ENCODE measurements at regions not wholly inside any gene's neighbourhood (a gene's known extent, or its start where the extent isn't known, plus 50 kb on each side); places are given as distances from the start of the nearest gene placed in this dataset.

- Histone ChIP-seq H3K27ac (ENCODE audit: low read depth) (no peak overlapping the region), H4K20me1 (replicated peaks; ENCODE audit: insufficient read depth) (no peaks in the 10 kb centered on the region), H2AFZ (no peak overlapping the region), H3K27me3 (ENCODE audit: insufficient read depth) (no peaks in the 10 kb centered on the region), H3K4me1 (ENCODE audit: insufficient read depth) (no peaks in the 10 kb centered on the region), H3K79me2 (replicated peaks; ENCODE audit: insufficient read depth) (no peaks in the 10 kb centered on the region), H3F3A (replicated peaks; ENCODE audit: low read depth) (no peaks in the 10 kb centered on the region), H3K4me3 (no peak overlapping the region), H3K36me3 (ENCODE audit: insufficient read depth) (no peaks in the 10 kb centered on the region), H3K4me2 (no peak overlapping the region), H3K9me2 (ENCODE audit: insufficient read depth) (no peaks in the 10 kb centered on the region)
- no peaks in the 10 kb centered on the region for H3K9me3 Mint-ChIP-seq
- no peaks in the 10 kb centered on the region for H3K4me1 Mint-ChIP-seq
- no peak overlapping the region for H3K4me3 Mint-ChIP-seq
- no peak for TF ChIP-seq CREB1 (CRISPR knock-in tag; IDR thresholded peaks at IDR 0.05; ENCODE audit: low read depth)
- H3K27ac Mint-ChIP-seq, result no peak overlapping the region
- ATAC-seq (no peak), DNase-seq (ENCODE audit: low spot score) (no peak)
- no peaks in the 10 kb centered on the region for H3K36me3 Mint-ChIP-seq (ENCODE audit: low read depth)
- no peaks in the 10 kb centered on the region for H3K27me3 Mint-ChIP-seq (ENCODE audit: insufficient read depth, low read depth, poor library complexity)
Measured at GRCh38 chr13:64397701-64398100, 2832.4 kb downstream of the PCDH9 start.

GRCh38 chr13:64377606-64378005 is 2852.5 kb downstream of the PCDH9 start:
- H3K79me2 ChIP-seq (replicated peaks; ENCODE audit: insufficient read depth), result no peaks in the 10 kb centered on the region
- no peak for DNase-seq (ENCODE audit: low spot score)
- H3K4me3 ChIP-seq, result no peak overlapping the region
- ATAC-seq, result no peak
- H3K4me2 ChIP-seq, result no peak overlapping the region
- H3K9me2 ChIP-seq (ENCODE audit: insufficient read depth), result peaks cover 16% of the 10 kb centered on the region; the same call in 1 of the 2 replicates
- no peaks in the 10 kb centered on the region for H3F3A ChIP-seq (replicated peaks; ENCODE audit: low read depth)
- Mint-ChIP-seq H3K36me3 (ENCODE audit: low read depth) (peaks cover 13% of the 10 kb centered on the region), H3K4me1 (no peaks in the 10 kb centered on the region), H3K9me3 (peaks cover 22% of the 10 kb centered on the region), H3K27ac (no peak overlapping the region), H3K27me3 (ENCODE audit: insufficient read depth, low read depth, poor library complexity) (peaks cover 2% of the 10 kb centered on the region), H3K4me3 (no peak overlapping the region)
- no peaks in the 10 kb centered on the region for H3K27me3 ChIP-seq (ENCODE audit: insufficient read depth)
- H3K4me1 ChIP-seq (ENCODE audit: insufficient read depth), result no peaks in the 10 kb centered on the region
- H3K27ac ChIP-seq (ENCODE audit: low read depth), result no peak overlapping the region
- H4K20me1 ChIP-seq (replicated peaks; ENCODE audit: insufficient read depth), result no peaks in the 10 kb centered on the region
- no peaks in the 10 kb centered on the region for H3K36me3 ChIP-seq (ENCODE audit: insufficient read depth)
- H2AFZ ChIP-seq, result no peak overlapping the region
- no peak for TF ChIP-seq CTCF (conservative IDR thresholded peaks at IDR 0.05; ENCODE audit: low read depth in 2 of 2)
- no peak for TF ChIP-seq STAT1 (IDR thresholded peaks at IDR 0.05; ENCODE audit: unreplicated experiment)
- no peak for TF ChIP-seq ETS1 (IDR thresholded peaks at IDR 0.05)
- TF ChIP-seq ZNF331 (CRISPR knock-in tag; IDR thresholded peaks at IDR 0.05; ENCODE audit: low read depth), result no peak
- no peak for TF ChIP-seq REST (IDR thresholded peaks at IDR 0.05; ENCODE audit: unreplicated experiment)
- TF ChIP-seq POLR2AphosphoS5 (IDR thresholded peaks at IDR 0.05; ENCODE audit: low read depth), result no peak
- TF ChIP-seq EZH2 (IDR thresholded peaks at IDR 0.05; ENCODE audit: low read depth, unreplicated experiment), result no peak
- no peak for TF ChIP-seq CREB1 (CRISPR knock-in tag; IDR thresholded peaks at IDR 0.05; ENCODE audit: low read depth)
- no peak for TF ChIP-seq NANOG (IDR thresholded peaks at IDR 0.05; ENCODE audit: borderline replicate concordance)
- TF ChIP-seq ZNF462 (CRISPR knock-in tag; IDR thresholded peaks at IDR 0.05), result no peak

All from GM23338 (cell line).